ENCODE measurements at regions not wholly inside any gene's neighbourhood (a gene's known extent, or its start where the extent isn't known, plus 50 kb on each side); places are given as distances from the start of the nearest gene placed in this dataset.

DNA sequence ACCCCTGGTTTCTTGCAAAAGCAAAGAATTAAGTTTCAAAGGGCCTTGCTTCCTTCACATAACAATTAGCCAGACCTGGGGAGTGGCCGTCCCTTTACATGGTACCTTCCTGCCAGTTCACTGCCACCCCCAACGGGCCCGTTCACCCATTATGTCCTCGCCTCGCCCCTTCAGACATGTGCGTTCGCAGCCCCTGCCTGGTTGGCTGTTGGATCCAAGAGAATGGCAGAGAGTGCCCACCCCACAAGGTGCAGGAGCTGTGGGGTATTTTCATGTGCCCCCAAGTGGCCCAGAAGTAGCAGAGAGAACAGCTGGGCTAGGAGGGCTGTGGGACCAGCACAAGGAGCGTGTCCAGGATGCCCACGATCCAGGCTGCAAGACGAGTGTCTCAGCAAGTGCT, 422.9 kb upstream of the SULF2 start:
- TF ChIP-seq, protein P1, sequence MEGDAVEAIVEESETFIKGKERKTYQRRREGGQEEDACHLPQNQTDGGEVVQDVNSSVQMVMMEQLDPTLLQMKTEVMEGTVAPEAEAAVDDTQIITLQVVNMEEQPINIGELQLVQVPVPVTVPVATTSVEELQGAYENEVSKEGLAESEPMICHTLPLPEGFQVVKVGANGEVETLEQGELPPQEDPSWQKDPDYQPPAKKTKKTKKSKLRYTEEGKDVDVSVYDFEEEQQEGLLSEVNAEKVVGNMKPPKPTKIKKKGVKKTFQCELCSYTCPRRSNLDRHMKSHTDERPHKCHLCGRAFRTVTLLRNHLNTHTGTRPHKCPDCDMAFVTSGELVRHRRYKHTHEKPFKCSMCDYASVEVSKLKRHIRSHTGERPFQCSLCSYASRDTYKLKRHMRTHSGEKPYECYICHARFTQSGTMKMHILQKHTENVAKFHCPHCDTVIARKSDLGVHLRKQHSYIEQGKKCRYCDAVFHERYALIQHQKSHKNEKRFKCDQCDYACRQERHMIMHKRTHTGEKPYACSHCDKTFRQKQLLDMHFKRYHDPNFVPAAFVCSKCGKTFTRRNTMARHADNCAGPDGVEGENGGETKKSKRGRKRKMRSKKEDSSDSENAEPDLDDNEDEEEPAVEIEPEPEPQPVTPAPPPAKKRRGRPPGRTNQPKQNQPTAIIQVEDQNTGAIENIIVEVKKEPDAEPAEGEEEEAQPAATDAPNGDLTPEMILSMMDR (IDR thresholded peaks at IDR 0.05; ENCODE audit: extremely low read depth, insufficient read depth, missing control alignments): no peak
- in situ Hi-C loops (cut with MboI; ENCODE audit: low pct_unique_long_range_greater_than_20kb, low sequenced_read_pairs, unreplicated experiment): no loop called here
- DNase-seq (ENCODE audit: low spot score): no peak

DNA sequence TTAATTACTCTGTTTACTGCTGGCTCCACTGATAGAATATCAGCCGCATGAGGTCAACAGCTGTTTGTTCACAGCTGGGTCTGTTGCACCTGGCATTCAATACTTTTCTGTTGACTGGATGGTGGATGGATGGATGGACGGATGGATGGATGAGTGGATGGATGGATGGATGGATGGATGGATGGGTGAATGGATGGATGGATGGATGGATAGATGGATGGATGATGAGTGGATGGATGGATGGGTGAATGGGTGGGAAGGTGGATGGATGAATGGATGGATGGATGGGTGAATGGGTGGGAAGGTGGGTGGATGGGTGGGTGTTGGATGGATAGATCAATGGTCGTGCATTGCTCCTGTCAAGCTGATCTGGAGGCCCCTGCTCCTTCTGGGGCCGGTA, 422.2 kb upstream of the SULF2 start:
- in situ Hi-C loops (cut with MboI; ENCODE audit: low pct_unique_long_range_greater_than_20kb, low sequenced_read_pairs, unreplicated experiment): no loop called here
- no peak for DNase-seq (ENCODE audit: low spot score)
- TF ChIP-seq, protein P1 (IDR thresholded peaks at IDR 0.05; ENCODE audit: extremely low read depth, insufficient read depth, missing control alignments): no peak

DNA sequence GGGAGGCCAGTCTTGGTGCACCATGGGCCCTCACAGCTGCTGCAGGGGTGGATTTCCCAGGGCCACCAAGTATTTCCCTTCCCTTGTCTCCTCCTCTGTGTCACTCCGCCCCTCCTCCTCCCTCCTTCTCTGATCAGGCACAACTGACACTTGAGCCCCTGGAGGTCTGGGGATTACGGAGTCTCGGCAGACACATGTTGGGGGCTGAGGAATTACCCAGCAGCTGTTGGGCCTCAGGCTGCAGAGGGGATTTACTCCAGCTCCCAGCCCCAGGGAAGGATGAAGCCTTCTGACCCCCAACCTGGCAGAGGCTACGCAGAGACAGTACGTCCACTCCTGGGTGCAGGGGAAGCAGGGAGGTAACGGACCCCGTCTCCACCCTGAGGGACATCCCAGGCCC, 420.5 kb upstream of the SULF2 start:
- DNase-seq (ENCODE audit: low spot score): no peak
- TF ChIP-seq, protein P1 (IDR thresholded peaks at IDR 0.05; ENCODE audit: extremely low read depth, insufficient read depth, missing control alignments): no peak
- in situ Hi-C loops (cut with MboI; ENCODE audit: low pct_unique_long_range_greater_than_20kb, low sequenced_read_pairs, unreplicated experiment): no loop called here

DNA sequence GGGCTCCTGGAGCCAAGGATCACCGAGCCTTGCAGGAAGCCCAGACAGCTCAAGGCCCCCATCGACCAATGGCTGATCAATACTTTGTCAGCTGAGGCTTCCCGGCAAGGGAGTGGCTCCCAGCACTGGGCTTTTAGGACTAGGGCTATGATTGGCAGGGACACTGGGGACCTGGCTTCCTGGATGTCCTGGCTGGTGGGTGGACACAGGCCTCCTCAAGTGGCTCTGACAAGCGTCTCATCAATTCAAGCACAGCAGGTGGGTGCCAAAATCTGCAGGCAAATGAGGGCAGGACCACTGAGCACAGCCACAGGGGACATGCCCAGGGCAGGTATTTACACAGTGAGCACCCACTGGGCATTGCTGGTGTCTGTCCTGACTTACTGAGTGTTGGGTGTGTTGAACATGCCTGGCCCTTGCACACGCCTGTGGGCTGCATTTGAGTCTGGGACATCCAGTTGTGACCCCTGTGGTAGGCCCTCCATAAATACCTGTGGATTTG, 420.1 kb upstream of the SULF2 start:
- in situ Hi-C loops (cut with MboI; ENCODE audit: low pct_unique_long_range_greater_than_20kb, low sequenced_read_pairs, unreplicated experiment): no loop called here
- no peak for DNase-seq (ENCODE audit: low spot score)
- TF ChIP-seq, protein P1 (IDR thresholded peaks at IDR 0.05; ENCODE audit: extremely low read depth, insufficient read depth, missing control alignments): no peak

- TF ChIP-seq, protein P1 (IDR thresholded peaks at IDR 0.05; ENCODE audit: extremely low read depth, insufficient read depth, missing control alignments): no peak
- in situ Hi-C loops (cut with MboI; ENCODE audit: low pct_unique_long_range_greater_than_20kb, low sequenced_read_pairs, unreplicated experiment): no loop called here
Measured at GRCh38 chr20:48204499-48204898, 419.2 kb upstream of the SULF2 start.

GRCh38 chr20:48203252-48203651, 418.0 kb upstream of the SULF2 start:
- in situ Hi-C loops (cut with MboI; ENCODE audit: low pct_unique_long_range_greater_than_20kb, low sequenced_read_pairs, unreplicated experiment): no loop called here
- no peak for DNase-seq (ENCODE audit: low spot score)
- TF ChIP-seq, protein P1 (IDR thresholded peaks at IDR 0.05; ENCODE audit: extremely low read depth, insufficient read depth, missing control alignments): no peak

More at GRCh38 chr20:48204499-48204898, 419.2 kb upstream of the SULF2 start:
- no peak for DNase-seq (ENCODE audit: low spot score)
